GM18511 (cell line): ENCODE measurements at regions not wholly inside any gene's neighbourhood (a gene's known extent, or its start where the extent isn't known, plus 50 kb on each side); places are given as distances from the start of the nearest gene placed in this dataset.

Experiments
- ATAC-seq: cut with Tn5 transposase; IDR thresholded peaks from one replicate; pipeline ENCODE4 v1.9.1; 2021; ENCODE audit warnings: mild to moderate bottlenecking, moderate library complexity; ENCODE audit not compliant: unreplicated experiment

DNA sequence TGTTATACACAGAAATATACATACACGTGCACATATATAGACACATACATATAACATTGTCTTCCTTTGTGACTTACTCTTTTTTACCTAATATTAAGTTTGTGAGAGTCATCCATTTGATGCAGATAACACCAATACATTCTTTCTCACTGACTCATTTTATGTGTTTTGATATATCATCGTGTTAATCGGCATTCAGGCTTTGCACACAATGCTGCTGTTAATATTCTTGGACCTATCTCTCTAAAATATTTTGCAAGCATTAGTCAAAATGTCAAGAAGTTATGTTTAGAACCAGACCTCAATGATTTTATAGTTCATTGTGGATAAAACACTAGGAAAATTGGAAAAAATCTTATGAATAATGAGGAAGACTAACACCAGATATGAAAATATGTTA is 441.1 kb downstream of the LRATD1 start:
- no peak for ATAC-seq

DNA sequence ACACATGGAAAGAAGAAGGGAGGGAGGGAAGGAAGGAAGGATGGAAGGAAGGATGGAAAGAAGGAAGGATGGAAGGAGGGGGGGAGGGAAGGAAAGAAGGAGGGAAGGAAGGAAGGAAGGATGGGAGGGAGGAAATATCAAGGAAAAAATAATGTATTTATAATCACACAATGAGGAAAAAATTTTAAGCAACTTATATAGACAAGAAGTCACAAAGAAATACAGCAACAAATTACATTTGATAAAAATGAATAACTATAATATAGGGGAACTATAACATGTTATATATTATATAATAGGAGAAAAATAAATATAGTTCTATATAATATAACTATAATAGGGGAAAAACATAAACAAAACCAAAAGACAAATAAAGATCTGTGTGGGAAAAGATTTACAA is 441.8 kb downstream of the LRATD1 start:
- no peak for ATAC-seq

DNA sequence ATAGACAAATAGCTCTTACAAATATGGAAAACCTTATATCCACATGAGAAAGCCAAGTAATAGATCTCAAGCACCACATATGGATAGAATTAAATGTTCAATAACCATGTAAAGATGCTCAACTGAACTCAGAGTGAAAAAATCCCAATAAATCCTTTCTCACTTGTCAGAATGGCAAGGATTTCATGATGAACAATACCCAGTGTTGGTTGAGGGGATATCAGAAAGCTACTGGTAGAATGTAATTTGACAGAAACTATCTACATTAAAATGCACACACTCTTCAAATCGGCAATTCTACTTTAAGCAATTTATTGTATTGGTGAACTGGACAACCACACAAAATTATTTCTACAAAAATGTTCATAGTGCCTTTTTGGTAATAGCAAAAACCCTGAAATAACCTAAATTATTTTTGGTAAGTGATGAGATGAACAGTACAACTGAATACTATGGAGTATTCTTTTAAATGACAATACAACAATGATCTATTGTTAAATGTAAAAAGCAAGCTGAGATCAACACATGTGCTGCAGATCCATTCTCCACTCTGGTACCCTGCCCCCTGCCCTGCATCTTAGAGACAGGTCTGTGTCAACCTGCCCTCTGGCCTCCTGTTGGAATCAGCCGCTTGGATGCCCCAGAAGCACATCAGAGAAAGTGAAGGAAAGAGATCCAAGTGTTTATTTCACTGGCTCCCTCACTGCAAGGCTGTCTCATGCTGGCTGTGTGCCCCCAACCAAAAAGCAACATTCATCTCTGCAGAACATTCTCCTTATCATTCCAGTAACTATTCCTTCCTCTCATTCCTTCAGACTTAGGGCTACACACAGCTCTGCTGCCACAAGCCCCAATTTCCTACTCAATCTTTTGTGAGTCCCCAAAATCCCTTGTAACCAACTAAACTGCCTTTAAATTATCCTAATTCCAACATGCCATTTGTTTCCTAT is 442.5 kb downstream of the LRATD1 start:
- no peak for ATAC-seq

DNA sequence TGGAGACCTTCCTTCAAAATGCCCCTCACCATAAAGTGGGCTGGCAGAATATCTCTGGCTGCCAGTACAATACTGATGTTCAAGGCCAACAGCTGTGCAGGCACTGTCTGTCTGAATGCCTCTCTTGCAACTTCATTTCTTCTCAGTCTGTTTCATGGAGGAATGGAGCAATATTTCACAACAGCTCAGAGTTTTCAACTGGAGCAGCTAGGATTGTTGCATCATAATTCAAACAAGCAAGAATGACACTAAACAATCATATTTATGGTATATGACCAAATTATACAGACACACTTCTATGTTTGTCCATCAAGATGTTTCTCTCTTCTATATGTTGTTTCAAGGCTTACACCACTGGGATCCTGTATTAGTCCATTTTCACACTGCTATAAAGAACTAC is 444.2 kb downstream of the LRATD1 start:
- no peak for ATAC-seq

DNA sequence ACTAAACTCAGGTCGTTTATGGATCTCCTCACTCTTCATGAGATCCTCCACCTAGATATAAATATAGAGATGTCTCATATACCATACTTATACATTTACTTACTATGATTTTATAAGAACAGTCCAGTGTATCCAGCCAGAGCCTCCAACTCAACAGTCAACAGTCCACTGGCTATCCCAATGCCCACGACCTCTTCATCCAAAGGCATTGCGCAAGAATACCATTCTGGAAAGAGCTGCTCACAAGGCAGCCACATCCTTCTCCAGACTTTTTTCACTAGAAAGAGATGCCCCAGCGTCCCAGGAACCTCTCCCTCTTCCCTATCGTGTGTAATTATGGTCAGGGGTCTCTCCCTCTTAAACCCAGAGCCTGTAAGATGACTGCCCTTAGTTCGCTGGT is 448.8 kb downstream of the LRATD1 start:
- ATAC-seq = no peak

DNA sequence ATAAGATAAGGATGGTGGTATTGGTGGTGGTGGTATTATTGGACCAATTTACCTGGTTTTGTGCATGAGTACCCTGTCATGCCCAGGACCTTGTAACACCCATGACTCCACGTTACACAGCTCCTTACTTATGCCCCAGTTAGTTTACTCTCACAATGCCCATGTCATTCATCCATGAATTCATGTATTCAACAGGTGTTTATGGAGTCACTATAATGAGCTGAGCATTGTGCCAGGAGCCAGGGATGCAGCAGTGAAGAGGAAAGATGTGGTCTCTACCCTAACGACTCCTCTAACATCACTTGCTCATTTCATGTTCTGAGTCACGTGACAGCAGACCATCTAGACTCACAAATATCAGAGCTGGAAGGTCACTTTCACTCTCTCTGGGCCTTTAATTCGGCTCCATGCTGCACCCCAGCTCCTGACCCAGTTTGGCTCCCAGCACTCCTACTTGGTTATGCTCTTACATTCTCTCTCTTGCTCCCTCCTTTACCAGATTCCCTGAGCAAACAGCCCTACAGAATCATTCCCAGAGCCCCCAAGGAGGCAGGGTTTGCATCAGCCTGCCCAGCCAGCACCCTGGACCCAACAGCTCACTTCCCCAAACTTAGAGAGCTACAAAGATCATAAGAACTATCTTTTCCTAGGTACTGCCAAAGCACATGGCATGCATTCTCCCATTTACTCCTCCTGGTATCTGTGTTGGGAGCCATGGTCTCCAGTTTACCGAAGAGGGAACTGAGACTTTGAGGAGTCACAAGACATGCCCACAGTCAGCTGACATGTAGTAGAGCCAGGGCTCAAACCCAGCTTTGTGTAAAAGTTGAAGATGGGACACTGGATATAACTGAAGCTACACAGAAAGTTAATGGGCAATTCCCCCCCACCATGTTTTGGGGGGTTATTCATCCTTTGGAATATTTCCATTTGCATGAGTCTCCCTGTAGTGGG is 449.9 kb downstream of the LRATD1 start:
- no peak for ATAC-seq

DNA sequence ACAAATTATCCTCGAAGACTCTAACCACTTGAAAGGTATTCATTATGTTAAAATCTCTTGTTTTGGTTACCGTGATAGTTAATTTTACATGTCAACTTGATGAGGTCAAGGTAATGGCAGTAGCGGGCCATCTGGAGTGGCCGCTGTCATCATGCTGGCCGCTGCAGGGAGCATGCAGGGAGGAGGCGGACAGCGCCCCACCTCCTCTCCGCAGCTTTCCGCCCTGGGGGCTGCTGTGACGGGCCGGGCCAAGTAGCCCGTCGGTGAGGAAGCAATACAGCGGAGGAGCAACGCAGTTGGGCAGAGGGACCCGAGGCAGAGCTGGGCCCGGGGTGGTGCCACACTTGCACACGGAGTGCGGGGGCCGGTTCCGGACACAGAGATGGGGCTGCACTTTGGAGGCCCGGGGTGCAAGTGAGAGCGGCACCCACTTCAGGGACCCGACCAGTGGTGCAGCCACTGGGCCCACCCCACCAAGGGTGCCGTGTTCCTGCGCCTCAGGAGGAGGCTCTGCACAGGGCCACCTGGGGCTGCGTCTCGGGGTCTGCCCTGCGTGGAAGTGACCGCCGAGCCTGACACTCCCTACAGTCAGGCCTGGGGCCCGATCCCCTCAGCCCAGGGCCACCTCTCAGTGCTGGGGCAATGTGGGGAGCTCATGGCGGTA is 452.4 kb downstream of the LRATD1 start:
- no peak for ATAC-seq

DNA sequence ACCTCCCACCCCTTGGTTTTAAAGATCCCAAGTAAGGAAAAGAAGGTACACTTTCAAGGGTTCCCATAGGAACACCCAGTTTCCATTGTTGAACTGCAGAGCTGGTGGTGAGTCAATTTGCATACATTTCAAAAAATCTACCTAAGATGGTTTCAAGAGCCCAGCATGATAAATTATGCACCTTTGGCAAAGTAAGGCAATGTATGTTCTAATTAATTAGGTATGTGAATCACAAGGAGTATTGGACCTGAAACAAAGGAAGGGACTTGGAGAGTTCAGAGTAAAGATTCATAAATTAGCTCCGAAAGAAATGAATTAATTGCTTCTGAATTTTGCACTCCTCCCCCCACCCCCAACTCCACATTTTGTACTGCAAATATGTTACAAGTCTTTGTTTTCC is 459.7 kb downstream of the LRATD1 start:
- ATAC-seq = no peak

DNA sequence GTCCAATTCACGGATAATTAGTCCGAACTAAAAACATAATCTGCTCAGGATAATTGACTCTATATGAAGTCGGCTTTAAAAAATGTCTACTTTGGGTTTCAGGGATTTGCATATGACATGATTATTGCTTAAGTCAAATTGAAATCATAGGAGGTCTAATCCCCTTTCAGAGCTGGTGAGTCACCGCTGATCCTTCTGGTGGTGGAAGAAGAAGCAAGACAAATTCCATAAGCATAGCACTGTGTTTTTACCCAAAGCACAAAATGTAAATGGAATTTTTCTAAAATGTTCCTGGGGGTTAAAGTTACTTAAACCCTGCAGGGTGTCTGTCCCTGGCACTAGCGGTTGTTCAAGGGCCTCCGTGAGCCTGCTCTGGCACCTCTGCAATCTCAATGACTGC is 460.2 kb downstream of the LRATD1 start:
- ATAC-seq = no peak

DNA sequence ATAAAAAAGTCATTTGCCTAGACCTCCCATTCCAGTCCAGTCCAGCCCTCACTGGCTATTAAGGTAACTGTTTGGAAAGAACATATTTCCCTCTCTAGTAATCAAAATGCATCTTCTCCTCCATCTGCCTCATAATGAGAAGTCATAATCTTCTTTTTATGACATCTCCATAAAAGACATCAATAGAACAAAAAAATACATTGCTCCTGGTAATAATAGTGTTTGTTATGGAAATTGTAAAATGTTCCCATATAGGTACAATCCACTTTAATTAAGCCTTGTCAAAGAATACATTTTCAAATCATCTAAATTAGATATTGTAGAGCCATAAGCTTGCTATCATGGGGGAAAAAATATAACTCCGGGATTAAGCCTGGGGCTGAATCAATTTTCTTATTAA is 461.6 kb downstream of the LRATD1 start:
- no peak for ATAC-seq

DNA sequence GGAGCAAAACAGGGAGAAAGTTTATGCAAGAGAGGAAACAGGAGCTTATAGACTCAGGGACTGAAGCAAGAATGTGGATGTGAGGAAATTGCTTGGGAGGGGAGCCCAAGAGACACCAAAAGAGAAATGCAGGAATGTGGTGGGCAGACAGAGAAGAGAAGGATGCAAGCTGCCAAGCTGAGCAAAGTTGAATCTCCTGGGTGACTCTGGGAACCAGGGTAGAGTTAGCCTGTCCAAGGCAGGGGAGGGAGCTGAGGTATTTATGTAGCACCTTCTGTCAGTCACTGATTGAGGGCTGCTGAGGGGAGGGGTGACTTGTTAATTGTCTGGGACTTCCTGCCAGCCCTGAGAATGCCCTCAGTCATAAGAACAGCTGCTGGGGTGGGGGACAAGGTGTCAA is 464.3 kb downstream of the NBAS start:
- no peak for ATAC-seq

DNA sequence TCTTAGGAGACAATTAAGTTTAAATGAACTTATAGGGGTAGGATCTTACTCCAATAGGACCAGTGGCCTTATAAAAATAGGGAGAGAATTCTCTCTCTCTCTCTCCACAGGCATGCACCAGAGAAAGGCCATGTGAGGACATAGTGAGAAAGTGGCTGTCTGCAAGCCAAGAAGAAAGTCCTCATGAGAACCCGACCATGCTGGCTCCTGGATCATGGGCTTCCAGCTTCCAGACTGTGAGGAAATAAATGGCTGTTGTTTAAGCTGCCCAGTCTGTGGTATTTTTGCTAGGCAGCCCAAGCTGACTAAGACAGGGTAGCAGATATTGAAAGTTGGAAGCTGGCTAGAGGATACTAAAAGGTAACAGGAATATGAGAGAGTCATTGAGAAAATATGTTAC is 454.0 kb downstream of the NBAS start:
- ATAC-seq = no peak

DNA sequence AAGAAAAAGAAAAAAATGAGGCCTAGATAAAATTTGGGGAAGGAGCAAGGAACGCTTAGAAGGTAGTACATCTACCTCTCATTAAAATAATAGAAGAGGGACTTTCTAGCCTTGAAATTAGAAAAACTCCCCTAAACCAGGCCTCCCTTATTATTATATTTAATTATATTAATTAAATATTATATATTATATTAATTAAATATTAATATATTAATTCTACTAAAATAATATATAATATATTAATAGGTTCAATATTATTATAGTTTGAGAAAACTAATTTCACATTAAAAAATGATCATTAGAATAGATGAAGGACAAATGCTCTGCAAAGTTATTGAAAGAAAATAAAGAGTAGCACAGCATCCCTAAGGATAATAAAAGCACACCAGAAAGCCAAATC is 449.4 kb downstream of the NBAS start:
- no peak for ATAC-seq

DNA sequence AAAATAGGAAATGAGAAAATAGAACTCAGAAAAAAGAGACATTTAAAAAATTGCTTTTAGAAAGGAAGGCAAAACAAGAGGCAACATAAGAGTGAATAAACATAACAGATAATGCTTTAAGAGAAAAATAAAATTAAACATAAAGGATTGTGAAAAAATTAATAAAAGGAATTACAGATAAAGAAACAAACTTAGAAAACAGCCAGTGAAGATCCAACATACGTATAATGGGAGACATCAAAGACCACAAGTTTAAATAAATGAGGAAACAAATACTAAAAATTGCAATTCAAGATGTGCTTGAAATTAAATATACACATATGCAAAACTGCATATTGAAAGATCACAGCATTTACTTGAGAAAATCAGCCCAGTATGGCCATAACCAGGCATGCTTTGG is 448.9 kb downstream of the NBAS start:
- ATAC-seq = no peak

DNA sequence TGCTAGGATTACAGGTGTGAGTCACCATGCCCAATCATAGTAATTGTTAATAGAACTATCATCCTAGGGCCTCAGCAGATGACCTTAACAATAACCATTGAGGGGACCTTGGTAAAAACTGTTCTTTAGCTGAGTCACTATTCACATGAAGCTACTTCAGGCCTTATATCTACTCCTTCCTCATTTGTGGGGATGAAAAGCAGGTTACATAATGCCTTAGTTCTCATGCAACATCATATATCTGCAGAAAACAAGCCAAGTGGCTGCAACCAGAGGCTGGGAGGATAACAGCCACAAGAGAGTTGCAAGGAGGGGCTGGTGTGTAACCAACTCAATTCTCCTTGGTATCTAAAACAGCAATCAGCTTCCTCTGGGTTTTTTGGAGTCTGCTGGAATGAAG is 445.4 kb downstream of the NBAS start:
- no peak for ATAC-seq

DNA sequence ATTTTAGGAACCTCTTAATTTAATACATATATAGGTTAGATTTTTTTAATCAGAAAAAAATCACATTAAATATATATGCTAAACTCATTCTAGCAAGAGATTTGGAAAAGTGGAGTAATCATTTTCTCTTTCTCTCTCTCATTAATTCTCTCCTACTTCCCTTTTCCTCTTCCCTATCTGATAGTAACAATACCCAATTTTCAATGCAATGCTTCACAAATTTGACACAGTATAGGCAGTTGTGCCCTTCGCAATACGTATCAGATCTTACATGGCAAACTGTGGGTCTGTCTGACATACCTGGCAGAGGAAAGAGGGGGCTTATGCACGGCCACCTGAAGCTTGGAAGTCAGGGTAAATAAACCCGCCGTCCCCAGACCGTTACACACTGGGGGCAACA is 444.3 kb downstream of the NBAS start:
- no peak for ATAC-seq
